Loucy (cell line): ENCODE measurements at regions not wholly inside any gene's neighbourhood (a gene's known extent, or its start where the extent isn't known, plus 50 kb on each side); places are given as distances from the start of the nearest gene placed in this dataset.

Experiments
- EZH2phosphoT487 ChIP-seq: fragments of 200-600 bp; IDR thresholded peaks from 2 replicates; pipeline ENCODE4 v1.6.1; 2018; ENCODE audit warnings: antibody characterized with exemption, mild to moderate bottlenecking, moderate library complexity, borderline replicate concordance
- TF ChIP-seq, protein P1 (sequence below): fragments of 200-600 bp; sonication (generic); conservative IDR thresholded peaks from 2 replicates; pipeline ENCODE4 v1.5.1; 2014; ENCODE audit warnings: mild to moderate bottlenecking, antibody characterized with exemption, low read length

DNA sequence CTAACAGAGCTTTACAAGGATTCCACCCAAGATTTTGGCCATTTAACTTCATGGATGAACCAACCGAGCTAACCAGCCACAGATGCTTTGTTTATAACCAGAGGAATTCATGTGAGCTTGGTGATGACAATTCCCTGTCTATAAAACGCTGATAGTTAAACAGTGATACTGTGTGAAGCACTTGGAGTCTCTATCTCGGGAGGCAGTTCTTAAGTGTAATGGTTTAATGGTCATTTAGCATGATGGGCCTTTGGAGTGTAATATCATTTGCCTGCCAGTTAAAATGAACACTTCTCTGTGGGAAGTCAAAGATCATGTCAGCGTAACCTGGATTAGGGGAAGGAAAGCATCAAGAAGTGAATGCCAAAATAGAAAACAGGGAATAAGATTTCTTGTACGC, 368.6 kb upstream of the THRB start:
- TF ChIP-seq, protein P1, sequence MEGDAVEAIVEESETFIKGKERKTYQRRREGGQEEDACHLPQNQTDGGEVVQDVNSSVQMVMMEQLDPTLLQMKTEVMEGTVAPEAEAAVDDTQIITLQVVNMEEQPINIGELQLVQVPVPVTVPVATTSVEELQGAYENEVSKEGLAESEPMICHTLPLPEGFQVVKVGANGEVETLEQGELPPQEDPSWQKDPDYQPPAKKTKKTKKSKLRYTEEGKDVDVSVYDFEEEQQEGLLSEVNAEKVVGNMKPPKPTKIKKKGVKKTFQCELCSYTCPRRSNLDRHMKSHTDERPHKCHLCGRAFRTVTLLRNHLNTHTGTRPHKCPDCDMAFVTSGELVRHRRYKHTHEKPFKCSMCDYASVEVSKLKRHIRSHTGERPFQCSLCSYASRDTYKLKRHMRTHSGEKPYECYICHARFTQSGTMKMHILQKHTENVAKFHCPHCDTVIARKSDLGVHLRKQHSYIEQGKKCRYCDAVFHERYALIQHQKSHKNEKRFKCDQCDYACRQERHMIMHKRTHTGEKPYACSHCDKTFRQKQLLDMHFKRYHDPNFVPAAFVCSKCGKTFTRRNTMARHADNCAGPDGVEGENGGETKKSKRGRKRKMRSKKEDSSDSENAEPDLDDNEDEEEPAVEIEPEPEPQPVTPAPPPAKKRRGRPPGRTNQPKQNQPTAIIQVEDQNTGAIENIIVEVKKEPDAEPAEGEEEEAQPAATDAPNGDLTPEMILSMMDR, result no peak
- TF ChIP-seq EZH2phosphoT487, result no peak
